ENCODE measurements at regions not wholly inside any gene's neighbourhood (a gene's known extent, or its start where the extent isn't known, plus 50 kb on each side); places are given as distances from the start of the nearest gene placed in this dataset.

DNA sequence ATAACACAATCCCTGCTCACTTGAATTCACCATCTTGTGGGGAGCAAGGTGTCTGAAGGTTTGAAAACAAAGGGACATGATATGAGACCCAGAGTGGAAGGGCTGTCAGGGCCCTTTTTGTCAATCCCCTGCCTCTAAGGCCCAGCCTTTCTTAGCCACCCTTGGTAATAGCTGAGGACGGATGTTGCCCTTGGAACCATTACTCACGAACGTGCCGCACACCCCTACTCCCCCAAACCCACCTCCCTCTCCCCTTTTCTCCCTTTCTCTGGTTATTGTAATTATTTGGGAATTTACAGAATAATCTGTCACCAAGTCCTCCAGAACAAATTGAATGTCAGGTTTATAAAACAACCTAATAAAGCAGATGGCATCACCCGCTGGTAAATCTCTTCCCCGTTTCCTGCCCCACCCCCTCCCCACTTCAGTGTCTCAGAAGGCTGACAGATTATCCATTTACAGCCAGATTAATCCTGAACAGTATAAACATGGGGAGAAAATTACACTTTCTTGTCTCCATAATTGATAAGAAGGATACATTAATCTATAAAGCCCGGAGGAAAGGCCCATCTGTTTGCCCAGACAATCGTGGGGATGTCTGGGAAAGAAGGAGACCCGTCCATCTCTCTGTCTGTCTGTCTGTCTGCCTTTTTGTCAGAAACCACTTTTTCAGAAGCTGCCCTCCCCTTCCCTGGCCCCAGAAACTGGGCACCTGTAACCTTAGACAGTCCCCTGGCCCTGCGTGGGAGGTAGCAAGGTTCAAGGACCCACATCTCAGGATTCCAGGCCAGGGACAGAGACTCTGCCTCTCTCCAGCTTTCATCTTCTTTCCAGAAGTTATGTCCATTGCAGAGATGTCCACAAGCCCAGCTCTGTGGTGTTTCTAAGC lies 60.6 kb upstream of the CD34 start:
- TF ChIP-seq, protein P1, sequence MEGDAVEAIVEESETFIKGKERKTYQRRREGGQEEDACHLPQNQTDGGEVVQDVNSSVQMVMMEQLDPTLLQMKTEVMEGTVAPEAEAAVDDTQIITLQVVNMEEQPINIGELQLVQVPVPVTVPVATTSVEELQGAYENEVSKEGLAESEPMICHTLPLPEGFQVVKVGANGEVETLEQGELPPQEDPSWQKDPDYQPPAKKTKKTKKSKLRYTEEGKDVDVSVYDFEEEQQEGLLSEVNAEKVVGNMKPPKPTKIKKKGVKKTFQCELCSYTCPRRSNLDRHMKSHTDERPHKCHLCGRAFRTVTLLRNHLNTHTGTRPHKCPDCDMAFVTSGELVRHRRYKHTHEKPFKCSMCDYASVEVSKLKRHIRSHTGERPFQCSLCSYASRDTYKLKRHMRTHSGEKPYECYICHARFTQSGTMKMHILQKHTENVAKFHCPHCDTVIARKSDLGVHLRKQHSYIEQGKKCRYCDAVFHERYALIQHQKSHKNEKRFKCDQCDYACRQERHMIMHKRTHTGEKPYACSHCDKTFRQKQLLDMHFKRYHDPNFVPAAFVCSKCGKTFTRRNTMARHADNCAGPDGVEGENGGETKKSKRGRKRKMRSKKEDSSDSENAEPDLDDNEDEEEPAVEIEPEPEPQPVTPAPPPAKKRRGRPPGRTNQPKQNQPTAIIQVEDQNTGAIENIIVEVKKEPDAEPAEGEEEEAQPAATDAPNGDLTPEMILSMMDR (conservative IDR thresholded peaks at IDR 0.05) = no peak
- no peak for TF ChIP-seq ZFX (IDR thresholded peaks at IDR 0.05)
- no peak overlapping the region for H3K27ac ChIP-seq

DNA sequence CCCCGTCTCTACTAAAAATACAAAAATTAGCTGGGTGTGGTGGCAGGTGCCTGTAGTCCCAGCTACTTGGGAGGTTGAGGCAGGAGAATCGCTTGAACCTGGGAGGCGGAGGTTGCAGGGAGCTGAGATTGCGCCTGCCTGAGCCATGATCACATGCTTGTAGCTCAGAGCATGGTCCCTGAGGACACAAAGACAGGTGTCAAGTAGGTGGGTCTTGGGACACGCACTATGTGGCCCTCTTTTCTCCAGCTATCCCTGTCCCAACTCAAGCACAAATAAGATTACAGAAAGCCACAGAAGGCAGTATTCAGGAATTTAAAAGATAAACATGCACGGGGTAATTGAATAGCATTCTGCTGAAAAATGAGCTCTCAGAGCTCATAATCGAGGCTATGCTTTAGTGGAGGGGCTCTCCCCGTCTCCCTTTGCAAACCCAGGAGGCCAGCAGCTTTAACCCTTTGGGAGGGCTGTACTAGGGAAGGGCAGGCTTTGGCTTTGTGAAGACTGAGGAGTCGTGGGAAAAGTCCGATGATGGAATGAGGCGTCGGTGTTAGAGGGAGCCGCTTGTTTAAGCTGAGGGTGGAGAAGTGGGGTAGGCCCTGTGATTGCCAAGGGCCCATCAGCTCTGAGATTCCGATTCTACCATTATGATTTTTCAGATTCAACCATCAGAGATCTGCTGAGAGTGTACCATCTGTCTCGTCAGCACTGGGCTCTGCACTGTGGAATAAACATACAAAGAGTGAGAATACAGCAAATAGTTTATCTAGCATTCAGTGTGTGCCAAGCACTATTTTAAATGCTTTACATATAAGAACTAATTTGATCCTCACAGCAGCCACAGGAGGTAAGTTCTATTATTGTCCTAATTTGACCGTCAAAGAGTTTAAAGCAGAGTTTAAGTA lies 59.7 kb upstream of the CD34 start:
- no peak overlapping the region for H3K27ac ChIP-seq
- TF ChIP-seq, protein P1 (conservative IDR thresholded peaks at IDR 0.05) = no peak
- TF ChIP-seq ZFX (IDR thresholded peaks at IDR 0.05) = no peak

DNA sequence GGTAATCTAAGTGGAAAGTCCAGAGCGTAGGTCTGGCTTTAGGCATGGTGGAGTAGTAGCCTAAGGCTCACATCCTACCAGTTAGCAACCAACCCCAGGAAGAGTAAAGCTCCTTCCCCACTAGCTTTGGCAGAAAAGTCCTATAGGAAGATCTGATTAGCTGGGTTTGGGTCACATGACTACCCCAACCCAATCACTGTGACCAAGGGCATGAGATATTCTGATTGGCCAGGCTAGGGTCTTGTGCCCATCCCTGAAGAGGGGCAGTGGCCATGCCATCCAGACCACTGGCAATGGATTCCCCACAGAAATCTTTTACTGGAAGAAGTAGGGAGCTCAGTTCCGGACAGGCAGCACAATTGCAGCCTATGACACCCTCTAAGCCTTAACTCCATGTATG lies 58.6 kb upstream of the CD34 start:
- H3K27ac ChIP-seq = no peak overlapping the region
- TF ChIP-seq, protein P1 (conservative IDR thresholded peaks at IDR 0.05) = no peak
- no peak for TF ChIP-seq ZFX (IDR thresholded peaks at IDR 0.05)

DNA sequence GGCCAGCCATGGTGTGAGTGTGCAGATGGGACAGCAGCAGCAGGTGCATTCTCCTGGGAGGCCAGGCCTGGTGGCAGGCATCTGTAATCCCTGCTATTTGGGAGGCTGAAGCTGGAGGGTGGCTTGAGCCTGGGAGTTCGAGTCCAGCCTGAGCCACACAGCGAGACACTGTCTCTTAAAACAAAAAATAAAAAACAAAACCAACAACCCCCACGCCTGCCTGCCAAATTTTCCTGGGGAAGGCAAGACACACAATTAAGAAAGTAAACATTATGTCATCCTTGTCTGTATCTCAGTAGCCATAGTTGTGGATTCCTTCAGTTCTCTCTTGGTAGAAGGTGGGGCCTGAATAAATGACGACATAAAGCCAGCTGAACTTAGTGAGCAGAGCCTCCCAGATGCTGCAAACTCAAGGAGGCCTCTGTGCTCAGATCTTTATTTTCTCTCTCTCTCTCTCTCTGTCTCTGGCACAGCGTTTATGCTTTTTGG lies 57.6 kb upstream of the CD34 start:
- TF ChIP-seq, protein P1 (conservative IDR thresholded peaks at IDR 0.05) = no peak
- no peak for TF ChIP-seq ZFX (IDR thresholded peaks at IDR 0.05)

DNA sequence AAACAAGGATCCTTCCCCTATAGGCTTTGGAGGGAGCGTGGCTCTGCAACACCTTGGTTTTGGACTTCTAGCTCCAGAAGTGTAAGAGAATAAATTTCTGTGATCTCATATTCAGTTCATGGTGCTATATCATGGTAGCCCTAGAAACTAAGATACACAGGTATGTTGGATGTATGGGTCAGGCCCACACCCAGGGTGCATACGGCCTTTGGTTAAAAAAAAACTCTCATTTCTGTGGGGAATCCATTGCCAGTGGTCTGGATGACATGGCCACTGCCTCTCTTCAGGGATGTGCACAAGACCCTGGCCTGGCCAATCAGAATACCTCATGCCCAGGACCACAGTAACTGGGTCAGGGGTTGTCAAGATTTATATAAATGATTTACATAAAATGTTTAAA lies 56.8 kb upstream of the CD34 start:
- H3K27ac ChIP-seq = no peak overlapping the region
- TF ChIP-seq, protein P1 (conservative IDR thresholded peaks at IDR 0.05) = no peak
- TF ChIP-seq ZFX (IDR thresholded peaks at IDR 0.05) = no peak

More for the DNA sequence above, 57.6 kb upstream of the CD34 start:
- no peak overlapping the region for H3K27ac ChIP-seq

DNA sequence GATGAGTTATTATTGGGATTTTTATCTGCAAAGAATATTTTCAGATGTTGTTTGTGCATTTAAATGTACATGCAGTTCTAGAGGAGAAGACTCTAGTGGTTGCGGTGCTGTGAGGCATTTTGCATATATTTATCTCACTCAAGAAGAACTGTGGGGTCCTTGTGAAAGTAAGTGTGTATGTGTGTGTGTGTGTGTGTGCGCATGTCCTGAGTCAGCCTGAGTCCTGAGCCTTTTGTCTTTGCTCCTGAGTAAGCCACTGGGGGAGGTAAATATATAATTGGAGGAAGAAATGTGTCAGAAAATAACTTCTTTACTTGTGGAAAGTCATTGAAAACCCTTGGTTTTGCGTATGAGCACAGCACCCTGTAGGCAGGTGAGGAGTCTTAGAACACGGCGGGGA lies 55.6 kb upstream of the CD34 start:
- no peak overlapping the region for H3K27ac ChIP-seq
- TF ChIP-seq ZFX (IDR thresholded peaks at IDR 0.05) = no peak
- TF ChIP-seq, protein P1 (conservative IDR thresholded peaks at IDR 0.05) = no peak

All from C4-2B (cell line).